PC-9 (cell line): ENCODE measurements at regions not wholly inside any gene's neighbourhood (a gene's known extent, or its start where the extent isn't known, plus 50 kb on each side); places are given as distances from the start of the nearest gene placed in this dataset.

Experiments used
- BruUV-seq: library from RNA; stranded (reverse); fragments of 400-500 nt; replicated peaks from 2 replicates; lab custom pipeline; 2021; lab: Mats Ljungman, UMichigan
- CTCF ChIA-PET: fragments of 300-600 bp; sonication (Branson Sonifier 250); formaldehyde crosslinking; loops from one replicate; lab custom pipeline; 2022; ENCODE audit warnings: antibody characterized with exemption; lab: Charles Lee
- POLR2A ChIA-PET: fragments of 300-600 bp; sonication (Branson Sonifier 250); formaldehyde crosslinking; loops from one replicate; lab custom pipeline; 2022; ENCODE audit warnings: antibody characterized with exemption; ENCODE audit not compliant: unreplicated experiment; lab: Charles Lee
- DNase-seq, 2 experiments: peaks; one replicate each; pipeline versions ENCODE4 v3.0.0 to v3.0.0-alpha.2; 2015 to 2022; ENCODE audit warnings: mixed read lengths in 1 of 2
- H2AFZ ChIP-seq: fragments of 200-600 bp; sonication (generic); 2 replicates; pipeline ENCODE4 v1.8.1; 2017; ENCODE audit warnings: antibody characterized with exemption
- H3F3A ChIP-seq: fragments of 200-600 bp; sonication (generic); 2 replicates; pipeline ENCODE4 v1.8.1; 2017; ENCODE audit warnings: antibody characterized with exemption, mild to moderate bottlenecking, low read depth; ENCODE audit not compliant: insufficient read depth
- H3K27ac ChIP-seq: fragments of 200-600 bp; sonication (generic); 2 replicates; pipeline ENCODE4 v1.6.1; 2016; ENCODE audit warnings: mixed run types
- H3K27me3 ChIP-seq: fragments of 200-600 bp; sonication (generic); 2 replicates; pipeline ENCODE4 v1.6.1; 2016; ENCODE audit warnings: low read depth, mixed run types; ENCODE audit not compliant: insufficient read depth
- H3K36me3 ChIP-seq: fragments of 200-600 bp; sonication (generic); 2 replicates; pipeline ENCODE4 v1.6.1; 2016; ENCODE audit warnings: low read depth, mixed run types
- H3K4me1 ChIP-seq: fragments of 200-600 bp; sonication (generic); replicated peaks from 2 replicates; pipeline ENCODE4 v1.6.1; 2016; ENCODE audit warnings: mixed run types; ENCODE audit not compliant: insufficient read depth
- H3K4me2 ChIP-seq: fragments of 200-600 bp; sonication (generic); 2 replicates; pipeline ENCODE4 v1.6.1; 2017; ENCODE audit warnings: mixed run types
- H3K4me3 ChIP-seq: fragments of 200-600 bp; sonication (generic); 2 replicates; pipeline ENCODE4 v1.6.1; 2016; ENCODE audit warnings: mixed run types
- H3K79me2 ChIP-seq: fragments of 200-600 bp; sonication (generic); 2 replicates; pipeline ENCODE4 v1.6.1; 2017; ENCODE audit warnings: low read depth, mixed run types
- H3K9me2 ChIP-seq: fragments of 200-600 bp; sonication (generic); 2 replicates; pipeline ENCODE4 v1.8.1; 2017; ENCODE audit warnings: mild to moderate bottlenecking; ENCODE audit not compliant: insufficient read depth
- H3K9me3 ChIP-seq: fragments of 200-600 bp; sonication (generic); 2 replicates; pipeline ENCODE4 v1.8.1; 2016; ENCODE audit warnings: low read depth; ENCODE audit not compliant: insufficient read depth
- H4K20me1 ChIP-seq: fragments of 200-600 bp; sonication (generic); 2 replicates; pipeline ENCODE4 v1.8.1; 2017; ENCODE audit not compliant: insufficient read depth
- CTCF ChIP-seq: fragments of 200-600 bp; sonication (generic); conservative IDR thresholded peaks from 2 replicates; pipeline ENCODE4 v1.6.1; 2017; ENCODE audit warnings: mixed run types, antibody characterized with exemption, mild to moderate bottlenecking, moderate library complexity
- EZH2 ChIP-seq: fragments of 200-600 bp; sonication (generic); IDR thresholded peaks from 2 replicates; pipeline ENCODE4 v1.8.0; 2017; ENCODE audit warnings: antibody characterized with exemption, low read depth
- intact Hi-C: fragments of 100-400 bp; cut with micrococcal nuclease; formaldehyde crosslinking; loops from one replicate; pipeline ENCODE4 v1.10.0; 2022; ENCODE audit not compliant: unreplicated experiment

- TF ChIP-seq CTCF (no peak), EZH2 (no peak)
- H3K9me3 ChIP-seq = no peaks in the 10 kb centered on the region
- no peak overlapping the region for H2AFZ ChIP-seq
- H3K27ac ChIP-seq = no peak overlapping the region
- BruUV-seq = no TSS peak
- ChIA-PET POLR2A (no interaction called here), CTCF (interaction anchor here (0.6 kb wide), 2 partner anchors 105 to 577 kb away, joined by 3 to 8 read pairs; no protein-coding TSS in a partner anchor)
- no peaks in the 10 kb centered on the region for H3F3A ChIP-seq
- no peaks in the 10 kb centered on the region for H4K20me1 ChIP-seq
- H3K36me3 ChIP-seq = no peaks in the 10 kb centered on the region
- H3K27me3 ChIP-seq = no peaks in the 10 kb centered on the region
- peak in 1 of 2 experiments; percentile 3 for DNase-seq
- no peaks in the 10 kb centered on the region for H3K4me1 ChIP-seq
- intact Hi-C loops = no loop called here
- H3K9me2 ChIP-seq = no peaks in the 10 kb centered on the region
- H3K4me3 ChIP-seq = no peak overlapping the region
- H3K4me2 ChIP-seq = no peak overlapping the region
- H3K79me2 ChIP-seq = no peaks in the 10 kb centered on the region
Measured at GRCh38 chr2:156005999-156006712, 326.4 kb downstream of the NR4A2 start.

- Histone ChIP-seq H2AFZ (no peak overlapping the region), H3K79me2 (no peaks in the 10 kb centered on the region), H4K20me1 (no peaks in the 10 kb centered on the region), H3K36me3 (no peaks in the 10 kb centered on the region), H3K9me2 (no peaks in the 10 kb centered on the region), H3K4me3 (no peak overlapping the region), H3K4me2 (no peak overlapping the region), H3F3A (no peaks in the 10 kb centered on the region), H3K27ac (no peak overlapping the region), H3K9me3 (no peaks in the 10 kb centered on the region), H3K27me3 (no peaks in the 10 kb centered on the region), H3K4me1 (no peaks in the 10 kb centered on the region)
- intact Hi-C loops = no loop called here
- POLR2A ChIA-PET = no interaction called here
- CTCF ChIA-PET = interaction anchor here (0.5 to 0.6 kb wide), 3 partner anchors 105 to 667 kb away, joined by 3 to 8 read pairs (median 3); no protein-coding TSS in a partner anchor
- TF ChIP-seq CTCF (no peak), EZH2 (no peak)
- no peak for DNase-seq
- BruUV-seq = no TSS peak
Measured at GRCh38 chr2:156005531-156005930, 327.0 kb downstream of the NR4A2 start.

GRCh38 chr2:156004459-156004858, 328.1 kb downstream of the NR4A2 start:
- DNase-seq = no peak
- ChIA-PET CTCF (no interaction called here), POLR2A (no interaction called here)
- no peaks in the 10 kb centered on the region for H3F3A ChIP-seq
- no peak for TF ChIP-seq EZH2
- no peak for TF ChIP-seq CTCF
- BruUV-seq = no TSS peak
- no peaks in the 10 kb centered on the region for H3K27me3 ChIP-seq
- no peaks in the 10 kb centered on the region for H3K79me2 ChIP-seq
- no peak overlapping the region for H3K4me2 ChIP-seq
- H3K4me1 ChIP-seq = no peaks in the 10 kb centered on the region
- H2AFZ ChIP-seq = no peak overlapping the region
- no peak overlapping the region for H3K27ac ChIP-seq
- no peaks in the 10 kb centered on the region for H4K20me1 ChIP-seq
- intact Hi-C loops = no loop called here
- no peaks in the 10 kb centered on the region for H3K9me2 ChIP-seq
- no peak overlapping the region for H3K4me3 ChIP-seq
- H3K9me3 ChIP-seq = no peaks in the 10 kb centered on the region
- no peaks in the 10 kb centered on the region for H3K36me3 ChIP-seq
